ENCODE measurements at regions not wholly inside any gene's neighbourhood (a gene's known extent, or its start where the extent isn't known, plus 50 kb on each side); places are given as distances from the start of the nearest gene placed in this dataset.

DNA sequence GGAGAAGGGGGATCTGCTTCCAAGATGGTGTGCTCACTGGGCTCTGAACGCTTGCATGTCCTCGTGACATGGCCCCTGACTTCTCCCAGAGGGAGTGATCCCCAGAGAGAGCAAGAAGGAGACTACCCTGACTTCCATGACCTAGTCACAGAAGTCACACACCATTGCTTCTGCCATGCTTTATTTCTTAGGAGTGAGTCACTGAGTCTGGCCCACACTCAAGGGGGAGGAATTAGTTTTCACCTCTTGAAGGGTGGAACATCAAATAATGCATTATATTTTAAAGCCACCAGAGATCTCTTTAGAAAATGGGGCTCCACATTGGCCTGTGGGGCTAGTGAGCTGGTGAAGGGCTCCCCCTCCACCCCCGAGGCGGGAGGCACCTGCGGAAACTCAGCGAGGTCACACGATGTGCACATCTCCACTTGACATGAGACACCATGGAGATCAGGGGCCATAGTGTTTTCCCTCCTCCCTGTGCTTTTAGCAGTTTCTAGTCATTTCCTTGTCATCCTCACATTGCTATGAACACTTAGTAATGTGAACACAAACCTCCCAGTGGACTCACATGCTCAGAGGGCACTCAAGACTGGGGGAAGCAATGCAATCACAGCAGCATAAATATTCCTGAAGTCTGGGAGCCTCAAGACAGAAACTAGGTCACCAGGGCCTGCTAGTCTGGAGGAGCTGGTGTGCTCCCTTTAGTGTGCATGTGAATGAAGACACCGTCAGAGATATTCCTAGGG, 87.4 kb upstream of the FZD10 start:
- DNase-seq (ENCODE audit: low spot score), result no peak

DNA sequence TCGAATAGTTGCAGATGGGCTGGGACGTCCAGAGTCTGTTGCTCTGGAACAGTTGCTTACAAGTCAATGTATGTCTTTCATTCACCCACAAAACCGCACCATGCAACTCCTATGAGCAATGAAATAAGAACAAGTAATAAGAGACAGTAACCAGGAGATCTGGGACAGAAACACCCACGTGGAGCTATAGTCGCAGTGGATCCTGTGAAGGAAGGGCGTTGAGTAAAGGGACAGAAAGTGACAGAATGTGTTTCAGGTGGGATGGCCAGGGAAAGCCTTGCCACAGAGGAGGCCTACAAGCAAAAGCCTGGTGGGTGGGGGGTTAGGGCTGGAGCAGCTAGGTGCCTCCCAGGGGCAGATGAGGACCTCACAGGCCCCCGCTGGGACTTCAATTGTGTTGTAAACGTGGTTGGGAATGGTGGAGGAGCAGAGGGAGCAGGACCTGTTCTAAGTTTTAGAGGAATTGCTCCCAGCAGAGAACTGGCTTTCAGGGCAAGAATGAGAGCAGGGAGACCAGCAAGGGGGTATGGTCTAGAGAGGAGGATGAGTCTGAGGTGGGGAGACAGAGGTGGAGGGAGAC, 86.7 kb upstream of the FZD10 start:
- DNase-seq (ENCODE audit: low spot score), result no peak

DNA sequence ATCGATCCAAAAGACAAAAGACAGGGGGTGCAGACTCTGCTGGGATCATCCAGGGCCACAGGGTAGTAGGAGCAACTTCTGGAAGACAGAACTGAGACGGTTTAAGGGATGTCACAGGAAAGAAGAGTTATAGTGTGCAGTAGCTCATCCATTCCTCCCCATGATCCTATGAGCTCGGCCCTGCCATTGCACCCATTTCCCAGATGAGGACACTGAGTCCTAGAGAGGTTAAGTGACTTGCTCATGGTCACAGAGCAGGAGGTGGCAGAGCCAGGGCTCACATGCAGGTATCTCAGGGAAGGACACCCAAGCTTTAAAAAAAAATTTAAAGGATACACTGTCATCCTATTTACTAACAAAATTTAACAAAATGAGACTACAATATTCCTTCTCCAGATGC, 86.1 kb upstream of the FZD10 start:
- no peak for DNase-seq (ENCODE audit: low spot score)

DNA sequence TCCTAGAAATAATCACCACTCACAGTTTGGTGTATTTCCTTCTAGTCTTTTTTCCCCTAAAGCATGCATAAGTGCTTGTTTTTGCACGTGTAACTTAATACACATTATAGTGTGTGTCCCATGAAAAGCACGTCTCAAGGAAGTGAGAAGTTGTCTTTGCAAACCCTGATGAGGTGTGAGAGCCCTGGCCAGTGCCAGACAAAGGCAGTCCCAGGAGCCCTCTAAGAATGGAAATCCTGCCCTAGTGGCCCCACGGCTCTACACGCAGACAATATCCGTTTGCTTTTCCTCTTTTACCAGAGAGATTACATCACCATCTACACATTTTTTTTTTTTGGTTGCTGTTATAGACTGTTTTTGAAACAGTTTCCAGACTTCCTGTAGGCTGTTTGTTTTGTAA, 85.5 kb upstream of the FZD10 start:
- no peak for DNase-seq (ENCODE audit: low spot score)

DNA sequence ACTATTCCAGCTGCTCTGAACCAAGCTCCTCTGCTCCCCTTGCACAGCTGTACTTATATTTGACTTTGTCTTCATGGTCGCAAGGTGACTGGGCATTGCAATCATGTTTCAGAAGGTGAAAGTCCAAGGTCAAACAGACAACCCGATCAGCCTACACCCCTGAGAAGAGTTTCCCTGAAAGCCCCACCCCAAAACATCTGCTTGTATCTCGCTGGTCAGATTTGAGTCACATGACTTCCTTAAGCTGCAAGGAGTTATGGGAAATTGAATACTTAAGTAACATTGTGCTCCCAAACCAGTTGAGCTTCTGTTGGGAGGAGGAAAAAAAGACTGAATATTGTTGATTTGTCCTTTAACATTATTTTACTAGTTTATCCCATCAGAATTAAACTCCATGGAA, 83.4 kb upstream of the FZD10 start:
- DNase-seq (ENCODE audit: low spot score), result no peak

DNA sequence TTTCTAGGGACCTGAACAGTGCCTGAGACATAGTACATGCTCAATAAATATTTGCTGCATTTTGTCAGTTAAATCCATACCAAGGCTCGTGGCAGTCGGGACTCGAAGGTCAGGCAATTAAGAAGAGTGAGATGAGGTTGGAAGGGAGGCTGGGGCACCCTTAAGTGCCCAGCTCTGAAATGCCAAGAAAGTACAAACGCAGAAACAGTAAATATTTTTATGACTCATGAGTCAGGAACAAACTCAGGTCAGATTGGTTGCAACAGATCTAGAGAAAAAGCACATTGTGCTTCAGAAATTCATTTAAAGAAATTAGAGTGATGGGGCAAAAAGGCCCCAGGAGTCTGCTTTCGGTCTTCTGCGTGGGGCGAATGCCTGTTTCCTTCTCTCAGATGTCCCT, 83.0 kb upstream of the FZD10 start:
- DNase-seq (ENCODE audit: low spot score), result no peak

DNA sequence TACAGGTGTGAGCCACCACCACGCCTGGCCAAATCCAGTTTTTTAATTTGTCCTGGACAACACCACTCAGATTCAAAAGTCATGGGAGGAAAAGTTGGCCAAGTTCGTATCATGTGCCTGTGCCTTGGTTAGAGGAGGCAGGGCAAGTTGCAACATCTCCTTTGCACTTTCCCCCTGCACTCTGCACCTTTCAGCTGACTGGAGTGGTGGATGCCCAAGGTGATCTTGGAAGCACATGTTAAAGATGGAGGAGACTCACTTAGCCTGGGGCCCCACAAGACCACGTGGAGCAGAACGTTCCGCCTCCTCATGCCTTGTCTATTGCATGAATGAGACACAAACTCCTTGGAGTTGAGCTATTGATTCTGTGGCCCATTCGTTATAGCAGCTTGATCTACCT, 82.1 kb upstream of the FZD10 start:
- no peak for DNase-seq (ENCODE audit: low spot score)

DNA sequence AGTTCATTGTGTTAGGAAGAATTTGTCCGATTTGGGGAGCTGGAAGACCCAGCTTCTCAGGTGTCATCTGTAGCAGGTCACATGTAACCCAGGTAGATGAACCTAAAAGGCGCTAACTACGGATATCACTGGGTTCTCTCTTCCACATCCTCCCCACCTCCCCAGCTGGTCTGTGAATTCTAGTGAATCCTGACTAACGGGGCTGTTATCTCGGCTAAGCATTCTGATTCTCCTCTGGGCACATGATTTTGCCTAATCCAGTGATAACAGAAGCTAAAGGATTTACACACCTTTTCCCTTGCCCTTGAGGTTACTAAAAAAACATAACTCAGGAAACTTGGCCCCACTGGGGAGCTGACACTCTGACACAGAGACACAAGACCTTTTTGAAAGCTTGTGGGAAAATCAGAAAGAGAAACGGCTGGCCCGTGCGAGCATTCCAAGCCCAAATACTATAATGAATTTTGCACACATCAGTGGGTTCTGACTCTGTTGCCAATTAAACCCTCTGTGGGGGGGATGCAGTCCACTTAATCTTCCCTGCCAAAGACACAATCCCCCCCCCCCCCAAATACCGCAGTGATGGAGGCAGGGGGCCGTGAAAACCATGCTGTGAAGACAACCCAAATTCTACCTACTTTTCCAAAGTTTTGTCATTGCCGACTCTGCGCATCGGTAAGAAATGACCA, 81.0 kb upstream of the FZD10 start:
- DNase-seq (ENCODE audit: low spot score), result no peak

DNA sequence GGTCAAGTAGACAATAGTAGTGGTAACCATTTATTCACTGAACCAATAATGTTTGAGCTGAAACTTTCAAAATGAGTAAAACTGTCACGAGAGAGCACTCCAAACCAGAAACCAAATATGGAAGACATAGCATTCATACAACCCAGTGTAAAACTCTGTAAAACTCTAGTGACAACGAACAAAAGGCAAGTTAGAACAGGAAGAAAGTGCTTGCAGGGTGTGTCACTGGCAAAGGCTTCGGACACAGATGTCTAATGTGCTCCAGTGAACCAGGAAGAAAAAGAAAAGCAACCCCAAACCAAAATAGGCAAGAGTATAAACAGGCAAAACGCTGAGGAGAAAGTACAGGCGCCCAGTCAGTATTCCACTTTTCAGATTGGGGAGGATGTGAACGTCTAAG, 79.3 kb upstream of the FZD10 start:
- no peak for DNase-seq (ENCODE audit: low spot score)

DNA sequence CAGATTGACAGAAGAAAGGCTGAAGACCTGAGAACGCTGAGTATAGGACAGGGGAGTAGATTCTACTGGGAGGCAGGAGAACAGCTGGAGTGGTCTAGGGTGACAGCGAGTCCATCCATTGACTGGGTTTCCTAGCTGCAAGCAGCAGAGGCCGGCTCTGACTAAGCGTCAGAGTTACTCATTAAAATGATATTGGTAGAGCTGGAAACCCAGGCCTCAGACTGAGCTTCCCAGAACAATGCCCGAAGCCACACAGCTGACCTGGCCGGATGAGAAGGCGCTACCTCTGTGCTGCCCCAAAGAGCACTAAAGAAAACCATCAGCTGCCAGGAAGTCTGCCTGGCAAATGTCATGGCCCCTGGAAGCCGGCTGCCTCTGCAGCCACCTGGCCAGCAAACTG, 78.5 kb upstream of the FZD10 start:
- DNase-seq (ENCODE audit: low spot score), result no peak

DNA sequence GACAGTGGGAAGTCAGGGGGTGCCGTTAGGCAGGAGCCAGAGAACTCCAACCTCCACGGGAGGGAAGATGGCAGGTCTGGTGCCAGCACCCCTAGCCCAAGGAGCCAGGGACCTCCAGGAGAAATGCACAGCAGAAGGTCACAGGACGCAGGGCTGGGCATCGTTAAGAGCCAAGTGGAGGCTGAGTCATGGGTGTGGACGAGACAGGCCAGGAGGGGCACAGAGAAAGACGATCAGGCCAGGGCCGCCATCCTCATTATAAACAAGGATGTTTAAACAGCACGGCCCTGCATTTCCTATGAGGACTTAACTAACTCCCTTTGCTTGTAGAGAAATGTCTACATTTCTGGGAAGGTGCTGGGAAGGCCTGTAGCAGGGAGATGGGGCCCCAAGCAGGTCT, 77.9 kb upstream of the FZD10 start:
- DNase-seq (ENCODE audit: low spot score), result no peak

DNA sequence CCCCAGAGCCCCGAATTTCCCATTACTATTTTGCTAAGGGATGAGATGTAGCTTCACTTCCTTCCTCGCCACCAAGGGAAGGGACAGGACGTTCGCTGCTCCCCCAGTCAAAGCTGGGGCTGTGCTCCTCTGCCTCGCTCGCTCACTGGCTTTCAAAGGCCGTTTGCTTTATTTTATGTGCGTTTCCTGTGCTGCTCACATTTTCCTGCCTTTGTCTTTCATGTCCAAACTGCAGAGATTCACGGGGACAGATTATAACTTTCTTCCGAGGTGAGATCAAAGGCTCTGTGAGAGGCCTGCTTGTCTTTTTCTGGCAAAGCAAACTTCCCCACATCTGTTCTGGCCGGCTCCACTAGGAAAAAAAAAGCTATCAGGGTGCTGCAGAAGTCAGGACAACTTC, 76.0 kb upstream of the FZD10 start:
- DNase-seq (ENCODE audit: low spot score), result no peak

DNA sequence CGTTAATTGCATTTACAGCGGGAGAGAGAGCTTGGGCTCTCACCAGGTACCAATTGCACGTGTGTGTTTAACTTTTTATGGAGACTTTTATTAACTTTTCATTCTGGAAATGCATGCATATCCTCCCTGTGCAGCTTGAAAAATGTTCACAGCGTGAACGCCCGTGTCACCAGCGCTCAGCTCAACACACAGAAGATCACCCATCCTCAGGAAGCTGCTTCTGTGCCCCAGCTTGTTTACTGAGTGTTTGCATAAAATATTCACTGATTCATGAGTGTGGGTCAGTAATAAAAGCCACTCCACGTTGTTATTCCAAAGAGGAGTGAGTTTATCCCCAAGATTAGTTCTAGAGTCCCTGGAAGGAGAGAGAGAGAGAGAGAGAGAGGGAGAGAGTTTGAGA, 75.5 kb upstream of the FZD10 start:
- DNase-seq (ENCODE audit: low spot score), result no peak

DNA sequence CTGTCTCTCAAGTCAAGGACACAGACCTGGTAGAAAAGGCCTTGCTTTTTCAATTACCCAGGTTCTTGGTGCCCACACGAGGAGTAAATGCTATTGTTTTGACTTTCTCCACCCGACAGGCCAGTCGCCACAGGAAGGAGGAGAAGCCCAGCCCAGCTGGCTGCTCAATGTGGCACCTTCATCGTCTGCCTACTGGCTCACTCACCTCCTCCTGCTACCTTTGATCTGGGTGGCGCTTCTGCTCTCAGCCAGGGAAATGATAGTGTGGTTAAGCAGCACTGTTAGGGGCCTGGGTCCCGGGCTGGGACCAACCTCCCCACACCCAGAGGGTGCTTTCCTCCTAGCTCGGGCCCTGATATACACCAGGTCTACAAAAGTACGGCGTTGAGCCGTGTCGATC, 75.0 kb upstream of the FZD10 start:
- DNase-seq (ENCODE audit: low spot score), result no peak

DNA sequence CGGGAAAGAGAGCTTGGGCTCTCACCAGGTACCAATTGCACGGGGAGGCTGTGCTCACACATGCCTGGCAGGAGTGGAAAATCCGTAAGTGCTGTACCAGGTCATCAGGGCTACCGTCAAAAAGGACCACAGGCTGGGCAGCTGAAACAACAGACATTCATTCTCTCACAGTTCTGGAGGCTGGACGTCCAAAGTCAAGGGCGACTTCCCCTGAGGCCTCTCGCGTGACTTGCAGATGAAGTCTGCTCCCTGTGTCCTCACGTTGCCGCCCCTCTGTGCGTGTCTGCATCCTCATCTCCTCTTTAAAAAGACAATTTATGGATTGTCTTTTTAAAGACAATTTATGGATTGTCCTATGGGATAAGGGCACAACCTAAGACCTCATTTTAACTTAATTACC, 73.8 kb upstream of the FZD10 start:
- DNase-seq (ENCODE audit: low spot score), result no peak

DNA sequence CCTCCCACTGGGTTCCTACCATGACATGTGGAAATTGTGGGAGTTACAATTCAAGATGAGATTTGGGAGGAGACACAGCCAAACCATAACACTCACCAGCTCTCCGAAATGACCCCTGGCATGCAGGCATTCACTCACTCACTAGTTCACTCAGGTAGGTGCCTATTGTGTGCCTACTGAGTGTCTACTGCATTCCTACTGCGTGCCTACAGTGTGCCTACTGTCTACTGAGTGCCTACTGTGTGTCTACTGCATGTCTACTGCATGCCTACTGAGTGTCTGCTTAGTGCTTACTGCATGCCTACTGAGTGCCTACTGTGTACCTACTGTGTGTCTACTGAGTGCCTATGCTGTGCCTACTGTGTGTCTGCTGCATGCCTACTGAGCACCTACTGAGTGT, 71.7 kb upstream of the FZD10 start:
- DNase-seq (ENCODE audit: low spot score), result no peak

DNA sequence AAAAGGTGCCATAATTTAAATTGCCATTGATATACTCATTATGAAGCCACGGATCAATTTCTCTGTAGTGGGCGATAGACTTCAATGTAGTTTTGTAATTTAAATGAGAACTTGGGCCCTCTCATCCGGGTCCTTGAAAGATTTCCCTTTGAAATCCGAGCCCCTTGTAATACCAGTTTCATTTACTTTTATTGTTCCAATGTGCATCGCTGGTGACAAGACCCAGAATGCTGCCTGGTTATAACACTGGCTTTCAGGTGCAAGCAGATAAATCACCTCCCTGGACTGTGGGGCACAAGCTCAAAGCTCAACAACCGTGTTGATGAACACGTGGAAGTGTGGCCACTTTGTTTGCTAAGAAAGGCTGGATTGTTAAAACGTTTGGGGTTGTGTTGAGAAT, 68.9 kb upstream of the FZD10 start:
- no peak for DNase-seq (ENCODE audit: low spot score)

DNA sequence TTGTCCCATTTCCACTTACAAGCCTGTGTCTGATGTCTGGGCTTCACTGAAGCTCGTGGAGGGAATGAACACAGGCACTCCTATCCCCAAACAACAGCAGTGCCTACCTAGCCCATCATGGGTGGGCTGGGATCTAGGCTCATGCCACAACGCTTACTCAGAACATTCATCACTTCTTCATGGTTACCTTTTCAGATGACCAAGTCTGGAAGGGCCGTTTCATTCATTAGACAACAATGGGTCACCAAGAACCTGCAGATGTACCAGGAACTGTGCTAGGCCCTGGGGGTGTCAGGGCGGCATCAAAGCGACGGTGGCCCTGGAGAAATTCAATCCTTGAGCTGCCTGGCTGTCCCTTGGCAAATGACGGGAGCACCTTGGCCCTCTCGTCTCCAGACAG, 64.9 kb upstream of the FZD10 start:
- DNase-seq (ENCODE audit: low spot score), result no peak

DNA sequence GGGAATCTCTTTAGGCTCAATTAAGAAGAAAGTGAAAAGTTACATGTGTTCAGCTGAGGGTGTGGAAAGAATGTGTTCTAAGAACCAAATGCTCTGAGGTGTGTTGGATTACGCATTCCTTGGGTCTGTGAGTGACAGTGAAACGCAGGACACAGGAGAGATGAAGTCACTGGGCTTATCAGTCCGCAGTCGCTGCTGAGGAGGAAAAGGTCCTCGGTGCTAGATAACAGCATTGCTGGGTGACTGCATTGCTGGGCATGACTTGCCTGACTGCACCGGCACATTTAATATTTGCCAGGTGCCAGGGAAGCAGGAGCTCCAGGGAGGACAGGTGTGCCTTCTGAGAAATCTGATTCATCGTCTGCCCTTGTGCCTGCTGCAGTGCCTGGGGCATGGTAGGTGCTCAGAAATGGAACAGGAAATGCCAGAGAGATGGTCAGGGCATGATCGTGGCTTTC, 64.4 kb upstream of the FZD10 start:
- DNase-seq (ENCODE audit: low spot score), result no peak

DNA sequence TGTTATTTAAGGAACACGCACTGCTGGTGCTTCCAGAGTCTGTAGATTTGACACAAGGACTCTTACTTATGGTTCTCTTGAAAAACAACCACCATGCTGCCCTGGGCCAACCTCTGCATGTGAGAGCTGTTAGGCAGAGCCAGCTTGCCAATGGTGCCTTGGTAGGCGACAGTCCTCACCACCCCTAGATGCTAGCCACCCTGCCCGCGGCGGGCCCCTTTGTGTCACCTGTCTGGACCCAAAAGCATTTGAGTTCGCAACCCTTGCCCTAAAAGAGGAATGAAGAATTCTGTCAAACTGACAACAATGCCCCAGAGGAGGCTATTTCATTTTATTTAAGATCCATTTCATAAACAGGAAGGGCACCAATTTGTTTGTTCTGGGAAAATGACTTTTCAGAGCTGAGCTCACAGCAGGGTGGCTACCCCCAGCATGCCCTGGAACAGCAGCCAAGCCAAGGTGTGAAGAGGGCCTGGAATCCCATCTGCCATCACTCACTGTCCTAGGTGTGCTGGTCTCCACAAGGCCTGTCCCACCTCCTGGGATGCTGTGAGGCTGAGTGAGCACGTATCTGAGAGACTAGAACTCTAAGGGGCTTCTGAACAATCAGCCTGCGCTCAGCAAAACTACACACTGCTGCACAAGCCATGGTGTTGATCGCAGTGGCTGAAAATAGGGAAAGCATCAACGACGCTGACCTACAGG, 63.8 kb upstream of the FZD10 start:
- DNase-seq (ENCODE audit: low spot score), result no peak

DNA sequence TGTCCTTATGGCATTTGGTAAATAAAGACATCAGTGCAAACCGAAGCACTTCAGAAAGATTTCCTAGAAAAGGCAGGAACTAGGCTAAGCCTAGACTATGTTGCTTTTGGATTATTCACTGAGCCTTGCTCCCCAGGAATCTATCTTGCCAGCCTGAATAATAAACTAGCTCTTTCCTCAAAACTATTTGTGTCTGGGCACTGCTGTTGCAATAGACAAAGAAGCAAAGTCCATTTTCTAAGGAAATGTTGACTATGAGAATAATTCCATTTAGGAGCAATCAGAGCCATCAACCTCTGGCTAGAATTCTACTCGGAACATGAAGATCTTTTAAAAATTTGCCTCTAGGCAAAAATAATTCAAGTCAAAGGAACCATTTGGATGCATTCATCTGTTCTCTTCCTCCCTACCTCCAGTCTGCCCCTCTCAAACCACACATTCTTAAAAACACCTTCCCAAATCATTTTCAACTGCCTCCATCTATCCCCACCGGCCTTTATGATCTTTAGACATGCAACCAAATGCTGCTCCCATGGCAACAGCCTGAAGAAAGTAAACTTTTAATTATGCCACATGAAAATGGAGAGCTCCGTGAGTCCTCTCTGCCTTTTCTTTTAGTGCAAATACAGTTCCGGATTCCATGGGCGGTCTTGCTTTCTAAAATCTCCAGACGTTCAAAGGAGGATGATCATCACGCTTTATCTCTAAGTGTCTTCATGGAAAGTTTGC, 61.5 kb upstream of the FZD10 start:
- no peak for DNase-seq (ENCODE audit: low spot score)

DNA sequence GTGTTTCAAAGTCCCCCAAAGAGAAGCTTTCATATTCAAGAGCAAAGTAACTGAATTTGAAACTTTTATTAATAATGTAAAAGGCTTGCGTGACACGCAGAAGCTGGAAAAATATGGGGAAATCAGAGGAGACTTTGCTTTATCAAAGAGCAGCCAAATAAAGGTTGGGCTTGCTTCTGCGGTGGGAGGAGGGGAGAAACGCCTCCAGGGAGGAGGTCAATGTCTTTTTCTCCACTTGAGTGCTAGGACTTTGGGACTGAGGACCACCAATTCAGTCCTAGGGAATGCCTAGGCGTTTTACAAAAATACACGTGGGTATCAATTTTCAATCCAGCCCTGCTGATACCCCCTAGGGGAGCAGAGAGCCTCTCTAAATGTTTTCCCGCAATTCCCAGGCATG, 60.9 kb upstream of the FZD10 start:
- DNase-seq (ENCODE audit: low spot score), result no peak
